ENCODE measurements at regions not wholly inside any gene's neighbourhood (a gene's known extent, or its start where the extent isn't known, plus 50 kb on each side); places are given as distances from the start of the nearest gene placed in this dataset.

DNA sequence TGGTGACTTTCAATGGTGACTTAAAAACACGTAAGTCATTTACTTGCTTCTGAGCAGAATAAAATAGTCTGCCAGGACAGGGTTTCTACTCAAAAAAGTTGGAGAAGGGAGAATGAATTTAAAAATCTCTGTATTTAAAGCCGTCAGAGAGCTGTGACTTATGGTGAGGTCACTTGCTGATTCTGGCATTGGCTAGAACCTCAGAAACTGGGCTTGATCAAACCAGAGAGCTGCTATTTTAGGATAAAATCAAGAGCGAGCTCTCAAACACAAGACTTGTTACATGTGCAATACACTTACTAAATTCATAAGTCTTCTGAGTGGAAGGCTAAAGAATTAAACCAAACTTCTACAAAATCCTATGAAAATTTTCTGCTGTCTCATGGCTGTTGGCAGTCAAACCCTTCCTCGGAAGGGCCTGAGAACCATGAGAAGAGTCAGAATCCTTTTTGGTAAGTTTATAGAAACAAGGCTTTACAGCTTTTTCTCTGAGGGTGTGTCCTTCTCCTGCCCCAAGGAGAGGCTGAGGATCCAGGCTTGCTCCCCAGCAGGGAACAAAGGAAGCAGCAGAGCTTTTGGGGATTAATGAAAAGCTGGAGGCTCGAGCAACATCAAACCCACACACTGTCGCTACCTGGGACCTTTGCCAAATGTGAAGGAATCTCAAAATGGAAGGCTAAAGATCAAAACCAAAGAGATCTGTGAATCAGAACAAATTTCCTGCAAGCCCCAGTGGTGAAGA is 816.4 kb downstream of the SOCS6 start:
- TF ChIP-seq, protein P1, sequence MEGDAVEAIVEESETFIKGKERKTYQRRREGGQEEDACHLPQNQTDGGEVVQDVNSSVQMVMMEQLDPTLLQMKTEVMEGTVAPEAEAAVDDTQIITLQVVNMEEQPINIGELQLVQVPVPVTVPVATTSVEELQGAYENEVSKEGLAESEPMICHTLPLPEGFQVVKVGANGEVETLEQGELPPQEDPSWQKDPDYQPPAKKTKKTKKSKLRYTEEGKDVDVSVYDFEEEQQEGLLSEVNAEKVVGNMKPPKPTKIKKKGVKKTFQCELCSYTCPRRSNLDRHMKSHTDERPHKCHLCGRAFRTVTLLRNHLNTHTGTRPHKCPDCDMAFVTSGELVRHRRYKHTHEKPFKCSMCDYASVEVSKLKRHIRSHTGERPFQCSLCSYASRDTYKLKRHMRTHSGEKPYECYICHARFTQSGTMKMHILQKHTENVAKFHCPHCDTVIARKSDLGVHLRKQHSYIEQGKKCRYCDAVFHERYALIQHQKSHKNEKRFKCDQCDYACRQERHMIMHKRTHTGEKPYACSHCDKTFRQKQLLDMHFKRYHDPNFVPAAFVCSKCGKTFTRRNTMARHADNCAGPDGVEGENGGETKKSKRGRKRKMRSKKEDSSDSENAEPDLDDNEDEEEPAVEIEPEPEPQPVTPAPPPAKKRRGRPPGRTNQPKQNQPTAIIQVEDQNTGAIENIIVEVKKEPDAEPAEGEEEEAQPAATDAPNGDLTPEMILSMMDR (IDR thresholded peaks at IDR 0.05): no peak
- no peak for TF ChIP-seq POLR2A (IDR thresholded peaks at IDR 0.05)
